ENCODE measurements at regions not wholly inside any gene's neighbourhood (a gene's known extent, or its start where the extent isn't known, plus 50 kb on each side); places are given as distances from the start of the nearest gene placed in this dataset.

DNA sequence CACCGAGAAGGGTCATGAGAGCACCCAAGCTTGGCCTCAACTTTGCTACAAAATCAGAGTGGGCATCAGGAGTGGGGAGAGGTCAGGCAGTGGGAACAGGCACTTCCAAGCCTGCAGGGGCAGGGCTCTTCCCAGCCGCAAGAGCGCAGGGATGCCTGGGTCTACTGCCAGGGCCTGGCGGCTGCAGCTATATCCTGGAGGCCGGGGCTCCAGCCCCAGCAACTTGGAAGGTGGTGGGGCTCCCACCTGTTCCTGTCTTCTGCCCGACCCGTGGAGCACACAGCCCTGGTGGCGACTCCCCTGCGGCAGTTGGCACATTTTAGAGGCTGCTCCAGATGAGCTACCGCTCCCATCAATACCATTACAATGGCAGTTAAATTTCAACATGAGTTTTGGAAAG lies 607.0 kb downstream of the TRAM1L1 start:
- WGBS, 2 experiments (ENCODE audit: insufficient coverage in 1 of 2, insufficient read length in 1 of 2) = 96 to 100% methylated on average over 5 to 10 of the region's 10 CpGs
- Histone ChIP-seq H3K4me3 (ENCODE audit: low read length) (no peak overlapping the region), H3K9ac (ENCODE audit: extremely low read depth, low read length, poor library complexity, severe bottlenecking) (no peak overlapping the region), H3K4me1 (ENCODE audit: control insufficient read depth, insufficient read depth, low read length) (no peaks in the 10 kb centered on the region), H3K36me3 (ENCODE audit: control insufficient read depth, insufficient read depth, low read length) (no peaks in the 10 kb centered on the region), H3K9me3 (ENCODE audit: control insufficient read depth, low read length) (peaks cover 5% of the 10 kb centered on the region), H3K27me3 (ENCODE audit: control insufficient read depth, insufficient read depth, low read length, poor library complexity, severe bottlenecking) (no peaks in the 10 kb centered on the region), H3K27ac (ENCODE audit: low read depth, low read length) (no peak overlapping the region)
- Mint-ChIP-seq H3K36me3 (ENCODE audit: low read depth) (no peaks in the 10 kb centered on the region), H3K4me3 (no peak overlapping the region), H3K4me1 (peaks cover 7% of the 10 kb centered on the region), H3K27ac (no peak overlapping the region), H3K9me3 (peaks cover 8% of the 10 kb centered on the region), H3K27me3 (ENCODE audit: insufficient read depth) (no peaks in the 10 kb centered on the region)
- no peak for DNase-seq
- TF ChIP-seq, protein P1, sequence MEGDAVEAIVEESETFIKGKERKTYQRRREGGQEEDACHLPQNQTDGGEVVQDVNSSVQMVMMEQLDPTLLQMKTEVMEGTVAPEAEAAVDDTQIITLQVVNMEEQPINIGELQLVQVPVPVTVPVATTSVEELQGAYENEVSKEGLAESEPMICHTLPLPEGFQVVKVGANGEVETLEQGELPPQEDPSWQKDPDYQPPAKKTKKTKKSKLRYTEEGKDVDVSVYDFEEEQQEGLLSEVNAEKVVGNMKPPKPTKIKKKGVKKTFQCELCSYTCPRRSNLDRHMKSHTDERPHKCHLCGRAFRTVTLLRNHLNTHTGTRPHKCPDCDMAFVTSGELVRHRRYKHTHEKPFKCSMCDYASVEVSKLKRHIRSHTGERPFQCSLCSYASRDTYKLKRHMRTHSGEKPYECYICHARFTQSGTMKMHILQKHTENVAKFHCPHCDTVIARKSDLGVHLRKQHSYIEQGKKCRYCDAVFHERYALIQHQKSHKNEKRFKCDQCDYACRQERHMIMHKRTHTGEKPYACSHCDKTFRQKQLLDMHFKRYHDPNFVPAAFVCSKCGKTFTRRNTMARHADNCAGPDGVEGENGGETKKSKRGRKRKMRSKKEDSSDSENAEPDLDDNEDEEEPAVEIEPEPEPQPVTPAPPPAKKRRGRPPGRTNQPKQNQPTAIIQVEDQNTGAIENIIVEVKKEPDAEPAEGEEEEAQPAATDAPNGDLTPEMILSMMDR (conservative IDR thresholded peaks at IDR 0.05) = no peak

DNA sequence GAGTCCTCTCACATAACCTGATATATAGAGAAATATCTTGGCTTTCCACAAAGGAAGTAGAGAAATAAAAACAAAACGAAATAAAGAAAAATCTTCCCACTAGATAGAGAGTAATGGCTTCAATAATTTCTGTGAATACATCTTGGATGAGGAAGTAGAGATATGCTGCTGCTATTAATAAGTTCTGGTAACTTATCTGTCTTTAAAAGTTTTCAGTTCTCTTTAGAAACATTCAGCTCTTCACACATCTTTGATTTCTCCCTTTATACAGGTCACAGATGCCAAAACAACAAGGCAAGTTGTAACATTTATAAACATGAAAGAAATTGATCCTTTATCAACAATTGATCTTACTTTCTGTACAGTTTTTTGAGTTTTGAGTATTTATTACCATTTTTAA lies 615.8 kb downstream of the TRAM1L1 start:
- H3K9me3 ChIP-seq (ENCODE audit: control insufficient read depth, low read length) = no peaks in the 10 kb centered on the region
- Mint-ChIP-seq H3K36me3 (ENCODE audit: low read depth) (no peaks in the 10 kb centered on the region), H3K27me3 (ENCODE audit: insufficient read depth) (no peaks in the 10 kb centered on the region), H3K9me3 (no peaks in the 10 kb centered on the region), H3K4me1 (peaks cover 8% of the 10 kb centered on the region), H3K4me3 (no peak overlapping the region), H3K27ac (no peak overlapping the region)
- H3K27me3 ChIP-seq (ENCODE audit: control insufficient read depth, insufficient read depth, low read length, poor library complexity, severe bottlenecking) = no peaks in the 10 kb centered on the region
- no peak for DNase-seq
- no peak overlapping the region for H3K27ac ChIP-seq (ENCODE audit: low read depth, low read length)
- no peaks in the 10 kb centered on the region for H3K4me1 ChIP-seq (ENCODE audit: control insufficient read depth, insufficient read depth, low read length)
- H3K4me3 ChIP-seq (ENCODE audit: low read length) = no peak overlapping the region
- TF ChIP-seq, protein P1 (conservative IDR thresholded peaks at IDR 0.05) = no peak
- 71 to 100% methylated on average over 1 of the region's 1 CpG for WGBS, 2 experiments (ENCODE audit: insufficient coverage in 1 of 2, insufficient read length in 1 of 2)
- no peaks in the 10 kb centered on the region for H3K36me3 ChIP-seq (ENCODE audit: control insufficient read depth, insufficient read depth, low read length)
- H3K9ac ChIP-seq (ENCODE audit: extremely low read depth, low read length, poor library complexity, severe bottlenecking) = no peak overlapping the region

DNA sequence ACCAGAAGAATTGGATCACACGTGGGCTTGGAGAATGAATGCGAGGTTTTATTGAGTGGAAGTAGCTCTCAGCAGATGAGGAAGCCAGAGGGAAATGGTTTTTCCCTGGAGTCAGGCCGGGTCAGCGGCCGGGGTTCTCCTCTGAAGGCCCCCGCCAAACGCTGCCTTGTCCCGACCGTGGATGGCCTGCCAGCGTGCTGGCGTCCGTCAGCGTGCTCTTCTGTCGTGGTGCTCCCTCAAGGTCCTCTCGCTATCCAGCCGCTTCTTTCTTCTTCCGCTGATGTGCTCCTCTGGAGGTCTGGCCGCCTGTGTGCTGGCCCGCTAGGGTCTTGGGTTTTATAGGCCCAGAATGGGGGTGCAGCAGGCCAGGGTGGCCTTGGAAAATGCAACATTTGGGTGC lies 632.2 kb downstream of the TRAM1L1 start:
- H3K9ac ChIP-seq (ENCODE audit: extremely low read depth, low read length, poor library complexity, severe bottlenecking) = no peak overlapping the region
- no peak overlapping the region for H3K27ac Mint-ChIP-seq

More for the DNA sequence above, 632.2 kb downstream of the TRAM1L1 start:
- TF ChIP-seq, protein P1 (conservative IDR thresholded peaks at IDR 0.05) = no peak
- Histone ChIP-seq H3K36me3 (ENCODE audit: control insufficient read depth, insufficient read depth, low read length) (no peaks in the 10 kb centered on the region), H3K4me1 (ENCODE audit: control insufficient read depth, insufficient read depth, low read length) (no peaks in the 10 kb centered on the region), H3K27me3 (ENCODE audit: control insufficient read depth, insufficient read depth, low read length, poor library complexity, severe bottlenecking) (no peaks in the 10 kb centered on the region), H3K4me3 (ENCODE audit: low read length) (no peak overlapping the region), H3K27ac (ENCODE audit: low read depth, low read length) (no peak overlapping the region), H3K9me3 (ENCODE audit: control insufficient read depth, low read length) (no peaks in the 10 kb centered on the region)
- H3K9me3 Mint-ChIP-seq = no peaks in the 10 kb centered on the region
- no peak overlapping the region for H3K4me3 Mint-ChIP-seq
- no peaks in the 10 kb centered on the region for H3K36me3 Mint-ChIP-seq (ENCODE audit: low read depth)
- no peak for DNase-seq
- H3K4me1 Mint-ChIP-seq = no peaks in the 10 kb centered on the region
- H3K27me3 Mint-ChIP-seq (ENCODE audit: insufficient read depth) = no peaks in the 10 kb centered on the region
- WGBS, 2 experiments (ENCODE audit: insufficient coverage in 1 of 2, insufficient read length in 1 of 2) = 83 to 93% methylated on average over 2 to 19 of the region's 19 CpGs

Measured in endodermal cell (in vitro differentiated cells).